ENCODE measurements at regions not wholly inside any gene's neighbourhood (a gene's known extent, or its start where the extent isn't known, plus 50 kb on each side); places are given as distances from the start of the nearest gene placed in this dataset.

GRCh38 chr2:7523481-7524120, 606.4 kb downstream of the RNF144A start:
- Histone ChIP-seq H4K20me1 (ENCODE audit: control insufficient read depth, insufficient read depth, low read depth, low read length) (no peaks in the 10 kb centered on the region), H3K4me3 (ENCODE audit: low read length) (no peak overlapping the region), H3K4me1 (ENCODE audit: control insufficient read depth, low read length) (no peaks in the 10 kb centered on the region), H3K27me3 (ENCODE audit: control insufficient read depth, low read length) (no peaks in the 10 kb centered on the region), H3K9me3 (ENCODE audit: control insufficient read depth, insufficient read depth, low read length) (no peaks in the 10 kb centered on the region), H3K79me2 (ENCODE audit: control insufficient read depth, low read length) (no peaks in the 10 kb centered on the region), H3F3A (ENCODE audit: control insufficient read depth, insufficient read depth) (no peaks in the 10 kb centered on the region), H3K4me2 (ENCODE audit: low read length) (no peak overlapping the region), H3K36me3 (ENCODE audit: control insufficient read depth, low read length) (no peaks in the 10 kb centered on the region), H3K27ac (ENCODE audit: low read depth, low read length) (no peak overlapping the region), H3K9me2 (replicated peaks; ENCODE audit: control insufficient read depth, low read length) (no peaks in the 10 kb centered on the region)
- TF ChIP-seq CTCF (IDR thresholded peaks at IDR 0.05; ENCODE audit: low read depth, low read length, poor library complexity, severe bottlenecking) (no peak), EZH2phosphoT487 (IDR thresholded peaks at IDR 0.05; ENCODE audit: borderline replicate concordance, low read length) (no peak)

- no peaks in the 10 kb centered on the region for H3K27me3 ChIP-seq (ENCODE audit: control insufficient read depth, low read length)
- no peaks in the 10 kb centered on the region for H3K4me1 ChIP-seq (ENCODE audit: control insufficient read depth, low read length)
- H3K4me3 ChIP-seq (ENCODE audit: low read length): no peak overlapping the region
- no peak overlapping the region for H3K4me2 ChIP-seq (ENCODE audit: low read length)
- peaks cover 5% of the 10 kb centered on the region; the same call in 1 of the 2 replicates for H3K9me3 ChIP-seq (ENCODE audit: control insufficient read depth, insufficient read depth, low read length)
- no peaks in the 10 kb centered on the region for H4K20me1 ChIP-seq (ENCODE audit: control insufficient read depth, insufficient read depth, low read depth, low read length)
- no peaks in the 10 kb centered on the region for H3K36me3 ChIP-seq (ENCODE audit: control insufficient read depth, low read length)
- TF ChIP-seq EZH2phosphoT487 (IDR thresholded peaks at IDR 0.05; ENCODE audit: borderline replicate concordance, low read length) (no peak), CTCF (IDR thresholded peaks at IDR 0.05; ENCODE audit: low read depth, low read length, poor library complexity, severe bottlenecking) (no peak)
- H3K27ac ChIP-seq (ENCODE audit: low read depth, low read length): no peak overlapping the region
- no peaks in the 10 kb centered on the region for H3K79me2 ChIP-seq (ENCODE audit: control insufficient read depth, low read length)
- H3K9me2 ChIP-seq (replicated peaks; ENCODE audit: control insufficient read depth, low read length): no peaks in the 10 kb centered on the region
- no peaks in the 10 kb centered on the region for H3F3A ChIP-seq (ENCODE audit: control insufficient read depth, insufficient read depth)
Observed at GRCh38 chr2:7524195-7524594, 607.0 kb downstream of the RNF144A start.

GRCh38 chr2:7525746-7526145, 608.5 kb downstream of the RNF144A start:
- Histone ChIP-seq H3K79me2 (ENCODE audit: control insufficient read depth, low read length) (no peaks in the 10 kb centered on the region), H3K27ac (ENCODE audit: low read depth, low read length) (no peak overlapping the region), H3K9me3 (ENCODE audit: control insufficient read depth, insufficient read depth, low read length) (peaks cover 17% of the 10 kb centered on the region), H3K4me2 (ENCODE audit: low read length) (no peak overlapping the region), H3K36me3 (ENCODE audit: control insufficient read depth, low read length) (no peaks in the 10 kb centered on the region), H4K20me1 (ENCODE audit: control insufficient read depth, insufficient read depth, low read depth, low read length) (no peaks in the 10 kb centered on the region), H3K9me2 (replicated peaks; ENCODE audit: control insufficient read depth, low read length) (no peaks in the 10 kb centered on the region), H3F3A (ENCODE audit: control insufficient read depth, insufficient read depth) (no peaks in the 10 kb centered on the region), H3K4me1 (ENCODE audit: control insufficient read depth, low read length) (no peaks in the 10 kb centered on the region), H3K27me3 (ENCODE audit: control insufficient read depth, low read length) (no peaks in the 10 kb centered on the region), H3K4me3 (ENCODE audit: low read length) (no peak overlapping the region)
- TF ChIP-seq EZH2phosphoT487 (IDR thresholded peaks at IDR 0.05; ENCODE audit: borderline replicate concordance, low read length) (no peak), CTCF (IDR thresholded peaks at IDR 0.05; ENCODE audit: low read depth, low read length, poor library complexity, severe bottlenecking) (no peak)

All from DOHH2 (cell line).